Fibroblast of lung (primary cell): ENCODE measurements at regions not wholly inside any gene's neighbourhood (a gene's known extent, or its start where the extent isn't known, plus 50 kb on each side); places are given as distances from the start of the nearest gene placed in this dataset.
"Not testable (repeated sequence)": the region's sequence is repeated elsewhere in the genome, so short reads cannot be mapped to it uniquely, and the experiment has no call there.

Source experiments
- DNase-seq, 2 donors: peaks; one replicate each; pipeline versions ENCODE4 v3.0.0 to v3.0.0-alpha.2; 2010; ENCODE audit warnings: low read depth in 2 of 2
- H2AFZ ChIP-seq: 2 replicates; pipeline ENCODE4 v1.5.1; 2012; ENCODE audit warnings: low read length, control low read depth, inconsistent platforms
- H3K27ac ChIP-seq: 2 replicates; pipeline ENCODE4 v1.5.1; 2011; ENCODE audit warnings: low read length, control low read depth; ENCODE audit not compliant: insufficient read depth
- H3K27me3 ChIP-seq: 2 replicates; pipeline ENCODE4 v1.5.1; 2011; ENCODE audit warnings: mild to moderate bottlenecking, low read length; ENCODE audit not compliant: control insufficient read depth, insufficient read depth
- H3K36me3 ChIP-seq: 2 replicates; pipeline ENCODE4 v1.5.1; 2011; ENCODE audit warnings: low read length; ENCODE audit not compliant: control insufficient read depth, insufficient read depth
- H3K4me1 ChIP-seq: 2 replicates; pipeline ENCODE4 v1.5.1; 2011; ENCODE audit warnings: low read length; ENCODE audit not compliant: control insufficient read depth, insufficient read depth; ENCODE audit errors: extremely low read depth
- H3K4me2 ChIP-seq: 2 replicates; pipeline ENCODE4 v1.5.1; 2011; ENCODE audit warnings: low read length, control low read depth; ENCODE audit not compliant: insufficient read depth; ENCODE audit errors: extremely low read depth
- H3K4me3 ChIP-seq, 4 experiments: fragments of 200-600 bp in 1 of 4; sonication (generic) in 1 of 4; replicated peaks in 1 of 4; 2 replicates each; pipeline ENCODE4 v1.5.1; 2011 to 2016; ENCODE audit warnings: low read length in 4 of 4, low read depth in 3 of 4, mild to moderate bottlenecking in 3 of 4, control low read depth in 2 of 4, inconsistent platforms in 1 of 4, mixed read lengths in 1 of 4; ENCODE audit not compliant: insufficient read depth in 1 of 4; ENCODE audit errors: control extremely low read depth in 1 of 4
- H3K79me2 ChIP-seq: 2 replicates; pipeline ENCODE4 v1.5.1; 2012; ENCODE audit warnings: mild to moderate bottlenecking, low read length, inconsistent platforms; ENCODE audit not compliant: control insufficient read depth, insufficient read depth
- H3K9ac ChIP-seq: 2 replicates; pipeline ENCODE4 v1.5.1; 2011; ENCODE audit warnings: mild to moderate bottlenecking, low read length, control low read depth; ENCODE audit not compliant: insufficient read depth
- H3K9me3 ChIP-seq: 2 replicates; pipeline ENCODE4 v1.5.1; 2012; ENCODE audit warnings: low read depth, low read length; ENCODE audit not compliant: control insufficient read depth, insufficient read depth
- H4K20me1 ChIP-seq: 2 replicates; pipeline ENCODE4 v1.5.1; 2011; ENCODE audit warnings: low read length; ENCODE audit not compliant: control insufficient read depth, insufficient read depth; ENCODE audit errors: extremely low read depth
- CTCF ChIP-seq, 2 donors: IDR thresholded peaks in 1 of 2; conservative IDR thresholded peaks in 1 of 2; 1 replicate in 1 of 2; 2 replicates in 1 of 2; pipeline ENCODE4 v1.5.1; 2011 to 2012; ENCODE audit warnings: low read length in 2 of 2, control low read depth in 1 of 2, inconsistent platforms in 1 of 2, low read depth in 1 of 2, mild to moderate bottlenecking in 1 of 2
- EZH2 ChIP-seq: IDR thresholded peaks from 2 replicates; pipeline ENCODE4 v1.5.1; 2012; ENCODE audit warnings: low read length, control low read depth, mild to moderate bottlenecking; ENCODE audit errors: missing control alignments

- no peak for DNase-seq
- no peak for TF ChIP-seq CTCF (conservative IDR thresholded peaks at IDR 0.05 in 1 of 2, IDR thresholded peaks at IDR 0.05 in 1 of 2; ENCODE audit: low read depth in 1 of 2, low read length in 2 of 2)
- TF ChIP-seq EZH2, result no peak
- Histone ChIP-seq H3K4me2 (no peak overlapping the region), H3K4me1 (no peaks in the 10 kb centered on the region), H3K79me2 (no peaks in the 10 kb centered on the region), H3K27ac (no peak overlapping the region), H3K9me3 (no peaks in the 10 kb centered on the region), H3K4me3 (no peak overlapping the region), H3K27me3 (no peaks in the 10 kb centered on the region), H3K36me3 (no peaks in the 10 kb centered on the region), H2AFZ (no peak overlapping the region), H4K20me1 (no peaks in the 10 kb centered on the region), H3K9ac (no peak overlapping the region)
Measured at GRCh38 chr6:69466979-69467570, 329.7 kb downstream of the LMBRD1 start.

GRCh38 chr6:69465866-69466265, 330.9 kb downstream of the LMBRD1 start:
- H3K4me1 ChIP-seq, result no peaks in the 10 kb centered on the region
- H3K79me2 ChIP-seq, result no peaks in the 10 kb centered on the region
- TF ChIP-seq EZH2 (no peak), CTCF (conservative IDR thresholded peaks at IDR 0.05 in 1 of 2, IDR thresholded peaks at IDR 0.05 in 1 of 2; ENCODE audit: low read depth in 1 of 2, low read length in 2 of 2) (no peak)
- H3K36me3 ChIP-seq, result no peaks in the 10 kb centered on the region
- H3K4me2 ChIP-seq, result no peak overlapping the region
- no peaks in the 10 kb centered on the region for H3K9me3 ChIP-seq
- no peak for DNase-seq
- H4K20me1 ChIP-seq, result no peaks in the 10 kb centered on the region
- no peak overlapping the region for H2AFZ ChIP-seq
- H3K27ac ChIP-seq, result no peak overlapping the region
- H3K27me3 ChIP-seq, result no peaks in the 10 kb centered on the region
- no peak overlapping the region for H3K9ac ChIP-seq
- no peak overlapping the region for H3K4me3 ChIP-seq

DNA sequence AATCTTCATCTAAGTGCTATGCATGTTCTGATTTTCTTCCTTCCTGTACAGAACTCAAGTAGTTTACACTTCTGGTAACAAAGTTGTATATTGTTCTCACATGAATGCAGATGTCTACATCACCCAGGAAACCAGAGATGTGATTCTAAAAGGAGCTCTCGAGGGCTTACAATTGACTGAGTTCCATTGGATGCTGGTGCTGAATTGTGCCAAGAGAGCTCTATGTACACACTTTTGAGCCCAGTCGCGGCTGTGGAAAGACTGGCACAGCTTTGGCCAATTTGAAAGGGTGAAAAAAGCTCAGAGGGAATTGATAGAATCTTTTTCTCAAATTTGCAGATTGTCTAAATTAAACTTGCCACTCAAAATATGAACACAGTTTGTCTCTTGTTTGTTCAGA, 340.7 kb downstream of the LMBRD1 start:
- Histone ChIP-seq H3K4me1 (no peaks in the 10 kb centered on the region), H3K4me3 (no peak overlapping the region), H3K79me2 (no peaks in the 10 kb centered on the region), H3K27ac (no peak overlapping the region), H3K9me3 (no peaks in the 10 kb centered on the region), H3K36me3 (no peaks in the 10 kb centered on the region), H3K9ac (no peak overlapping the region), H2AFZ (no peak overlapping the region), H3K27me3 (no peaks in the 10 kb centered on the region), H3K4me2 (no peak overlapping the region), H4K20me1 (no peaks in the 10 kb centered on the region)
- no peak for DNase-seq
- TF ChIP-seq EZH2 (no peak), CTCF (conservative IDR thresholded peaks at IDR 0.05 in 1 of 2, IDR thresholded peaks at IDR 0.05 in 1 of 2; ENCODE audit: low read depth in 1 of 2, low read length in 2 of 2) (no peak)

GRCh38 chr6:69454619-69455018, 342.2 kb downstream of the LMBRD1 start:
- H2AFZ ChIP-seq, H3K4me2 ChIP-seq, H3K4me1 ChIP-seq, H3K79me2 ChIP-seq, H3K27ac ChIP-seq, H3K9ac ChIP-seq, H3K4me3 ChIP-seq, H3K9me3 ChIP-seq, H3K27me3 ChIP-seq, DNase-seq, H4K20me1 ChIP-seq, H3K36me3 ChIP-seq: not testable (repeated sequence)

- H2AFZ ChIP-seq, H3K4me3 ChIP-seq, DNase-seq, H3K36me3 ChIP-seq, H3K79me2 ChIP-seq, H3K27ac ChIP-seq, H3K9ac ChIP-seq, H3K4me1 ChIP-seq, H3K9me3 ChIP-seq, H4K20me1 ChIP-seq, H3K4me2 ChIP-seq, H3K27me3 ChIP-seq: not testable (repeated sequence)
Measured at GRCh38 chr6:69450493-69450892, 346.3 kb downstream of the LMBRD1 start.
